MM.1S (cell line): ENCODE measurements at regions not wholly inside any gene's neighbourhood (a gene's known extent, or its start where the extent isn't known, plus 50 kb on each side); places are given as distances from the start of the nearest gene placed in this dataset.

Experiments
- DNase-seq: peaks from one replicate; pipeline ENCODE4 v3.0.0-alpha.2; 2015
- H2AFZ ChIP-seq: fragments of 300-600 bp; sonication (generic); 2 replicates; pipeline ENCODE4 v1.6.0; 2016; ENCODE audit warnings: antibody characterized with exemption, low read length
- H3F3A ChIP-seq: fragments of 300-600 bp; sonication (generic); 2 replicates; pipeline ENCODE4 v1.6.1; 2016; ENCODE audit warnings: mild to moderate bottlenecking, antibody characterized with exemption, low read length, moderate library complexity, mixed read lengths; ENCODE audit not compliant: insufficient read depth
- H3K27ac ChIP-seq: fragments of 300-600 bp; sonication (generic); 2 replicates; pipeline ENCODE4 v1.5.1; 2016; ENCODE audit warnings: mild to moderate bottlenecking, low read length
- H3K27me3 ChIP-seq: fragments of 300-600 bp; sonication (generic); replicated peaks from 2 replicates; pipeline ENCODE4 v1.6.0; 2016; ENCODE audit warnings: low read length; ENCODE audit not compliant: insufficient read depth
- H3K36me3 ChIP-seq: fragments of 300-600 bp; sonication (generic); replicated peaks from 2 replicates; pipeline ENCODE4 v1.6.1; 2016; ENCODE audit warnings: mild to moderate bottlenecking, low read length, mixed read lengths; ENCODE audit not compliant: insufficient read depth
- H3K4me1 ChIP-seq: fragments of 300-600 bp; sonication (generic); 2 replicates; pipeline ENCODE4 v1.6.1; 2016; ENCODE audit warnings: low read length, mixed read lengths
- H3K4me2 ChIP-seq: fragments of 300-600 bp; sonication (generic); 2 replicates; pipeline ENCODE4 v1.6.0; 2016; ENCODE audit warnings: low read depth, low read length
- H3K4me3 ChIP-seq: fragments of 300-600 bp; sonication (generic); 2 replicates; pipeline ENCODE4 v1.5.1; 2016; ENCODE audit warnings: low read length, mixed read lengths
- H3K79me2 ChIP-seq: fragments of 300-600 bp; sonication (generic); 2 replicates; pipeline ENCODE4 v1.6.1; 2016; ENCODE audit warnings: mixed run types, low read length, mixed read lengths
- H3K9ac ChIP-seq: fragments of 300-600 bp; sonication (generic); 2 replicates; pipeline ENCODE4 v1.6.1; 2016; ENCODE audit warnings: low read length, mixed read lengths
- H3K9me2 ChIP-seq: fragments of 300-600 bp; sonication (generic); replicated peaks from 2 replicates; pipeline ENCODE4 v1.6.1; 2016; ENCODE audit warnings: mild to moderate bottlenecking, low read length, mixed read lengths; ENCODE audit not compliant: insufficient read depth
- H3K9me3 ChIP-seq: fragments of 300-600 bp; sonication (generic); replicated peaks from 2 replicates; pipeline ENCODE4 v1.6.1; 2016; ENCODE audit warnings: mild to moderate bottlenecking, low read length, mixed read lengths; ENCODE audit not compliant: insufficient read depth
- H4K20me1 ChIP-seq: fragments of 300-600 bp; sonication (generic); 2 replicates; pipeline ENCODE4 v1.6.1; 2016; ENCODE audit warnings: mild to moderate bottlenecking, low read length, moderate library complexity, mixed read lengths; ENCODE audit not compliant: insufficient read depth
- EZH2 ChIP-seq: fragments of 300-600 bp; sonication (generic); optimal IDR thresholded peaks from 2 replicates; pipeline ENCODE3; 2017; ENCODE audit warnings: low read depth, mild to moderate bottlenecking, antibody characterized with exemption, low read length, mixed read lengths
- EZH2phosphoT487 ChIP-seq: fragments of 300-600 bp; sonication (generic); IDR thresholded peaks from 2 replicates; pipeline ENCODE4 v1.6.1; 2018; ENCODE audit warnings: antibody characterized with exemption, low read length
- TF ChIP-seq, protein P1 (sequence below): fragments of 300-600 bp; sonication (generic); IDR thresholded peaks from 2 replicates; pipeline ENCODE4 v1.5.1; 2016; ENCODE audit warnings: antibody characterized with exemption, low read length, mixed read lengths

DNA sequence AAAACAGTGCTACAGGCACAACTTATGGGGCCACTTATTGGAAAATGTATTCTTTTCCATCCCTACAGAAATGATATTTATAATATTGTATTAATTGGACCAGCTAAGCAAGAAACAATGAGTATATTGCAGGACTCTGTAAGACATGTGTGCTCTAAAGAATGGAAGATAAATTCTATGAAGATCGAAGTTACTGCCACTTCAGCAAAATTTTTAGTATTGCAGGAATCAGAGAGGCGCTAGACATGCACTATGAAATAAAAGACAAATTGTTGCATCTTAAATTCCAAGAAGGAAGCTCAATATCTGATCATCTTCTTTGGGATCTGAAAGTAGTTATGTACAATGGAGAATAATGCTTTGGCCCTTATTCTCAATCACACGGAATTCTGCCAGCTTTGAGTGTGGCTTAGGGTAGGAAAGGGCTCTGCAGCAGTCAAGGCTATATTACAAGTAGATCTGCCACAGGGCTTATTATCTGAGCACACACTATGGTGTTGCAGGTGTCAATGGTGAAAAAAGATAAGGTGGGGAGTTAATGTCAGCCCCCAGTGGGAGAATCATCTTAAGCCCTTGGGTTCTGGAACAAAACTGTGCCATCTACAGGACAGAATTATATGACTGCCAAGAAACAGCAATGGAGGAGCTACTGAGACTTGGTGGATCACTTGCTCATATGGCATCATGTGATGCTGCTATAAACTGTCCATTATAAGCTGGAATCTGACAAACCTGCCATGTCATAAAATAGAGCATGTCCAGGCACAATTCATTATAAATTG is 334.0 kb upstream of the NDST3 start:
- Histone ChIP-seq H3K4me3 (no peak overlapping the region), H3K27ac (no peak overlapping the region), H3K4me2 (no peak overlapping the region), H3K27me3 (no peaks in the 10 kb centered on the region), H3K9ac (no peak overlapping the region), H3K79me2 (no peaks in the 10 kb centered on the region), H4K20me1 (no peaks in the 10 kb centered on the region), H3K9me3 (no peaks in the 10 kb centered on the region), H3K4me1 (no peaks in the 10 kb centered on the region), H3F3A (no peaks in the 10 kb centered on the region), H3K36me3 (no peaks in the 10 kb centered on the region), H3K9me2 (no peaks in the 10 kb centered on the region), H2AFZ (no peak overlapping the region)
- TF ChIP-seq EZH2, result no peak
- TF ChIP-seq, protein P1, sequence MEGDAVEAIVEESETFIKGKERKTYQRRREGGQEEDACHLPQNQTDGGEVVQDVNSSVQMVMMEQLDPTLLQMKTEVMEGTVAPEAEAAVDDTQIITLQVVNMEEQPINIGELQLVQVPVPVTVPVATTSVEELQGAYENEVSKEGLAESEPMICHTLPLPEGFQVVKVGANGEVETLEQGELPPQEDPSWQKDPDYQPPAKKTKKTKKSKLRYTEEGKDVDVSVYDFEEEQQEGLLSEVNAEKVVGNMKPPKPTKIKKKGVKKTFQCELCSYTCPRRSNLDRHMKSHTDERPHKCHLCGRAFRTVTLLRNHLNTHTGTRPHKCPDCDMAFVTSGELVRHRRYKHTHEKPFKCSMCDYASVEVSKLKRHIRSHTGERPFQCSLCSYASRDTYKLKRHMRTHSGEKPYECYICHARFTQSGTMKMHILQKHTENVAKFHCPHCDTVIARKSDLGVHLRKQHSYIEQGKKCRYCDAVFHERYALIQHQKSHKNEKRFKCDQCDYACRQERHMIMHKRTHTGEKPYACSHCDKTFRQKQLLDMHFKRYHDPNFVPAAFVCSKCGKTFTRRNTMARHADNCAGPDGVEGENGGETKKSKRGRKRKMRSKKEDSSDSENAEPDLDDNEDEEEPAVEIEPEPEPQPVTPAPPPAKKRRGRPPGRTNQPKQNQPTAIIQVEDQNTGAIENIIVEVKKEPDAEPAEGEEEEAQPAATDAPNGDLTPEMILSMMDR, result peak; percentile 32
- DNase-seq, result peak; percentile 10

DNA sequence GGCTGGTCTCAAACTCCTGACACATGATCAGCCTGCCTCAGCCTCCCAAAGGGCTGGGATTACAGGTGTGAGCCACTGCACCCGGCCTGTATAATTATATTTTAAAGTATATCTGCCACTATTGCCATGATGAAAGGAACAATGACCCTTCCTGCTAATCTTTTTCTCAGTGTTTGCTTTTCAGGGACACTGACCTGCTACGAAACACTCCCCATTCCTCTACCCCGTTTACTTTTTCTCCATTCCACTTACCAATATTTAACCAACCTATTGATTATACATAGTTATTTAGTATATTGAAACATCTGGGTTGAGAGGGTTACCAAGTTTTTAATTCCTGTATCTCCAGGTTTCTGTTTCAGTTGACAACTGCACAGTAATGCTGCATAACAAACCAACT is 331.9 kb upstream of the NDST3 start:
- no peak overlapping the region for H3K9ac ChIP-seq
- H3K4me1 ChIP-seq, result no peaks in the 10 kb centered on the region
- no peak overlapping the region for H3K4me2 ChIP-seq
- H2AFZ ChIP-seq, result no peak overlapping the region
- no peaks in the 10 kb centered on the region for H3K36me3 ChIP-seq
- H4K20me1 ChIP-seq, result no peaks in the 10 kb centered on the region
- no peaks in the 10 kb centered on the region for H3K9me2 ChIP-seq
- H3K27ac ChIP-seq, result no peak overlapping the region
- H3K27me3 ChIP-seq, result no peaks in the 10 kb centered on the region
- H3K79me2 ChIP-seq, result no peaks in the 10 kb centered on the region
- no peaks in the 10 kb centered on the region for H3F3A ChIP-seq
- no peak overlapping the region for H3K4me3 ChIP-seq
- TF ChIP-seq, protein P1, result no peak
- no peak for TF ChIP-seq EZH2
- TF ChIP-seq EZH2phosphoT487, result no peak
- no peaks in the 10 kb centered on the region for H3K9me3 ChIP-seq
- no peak for DNase-seq

DNA sequence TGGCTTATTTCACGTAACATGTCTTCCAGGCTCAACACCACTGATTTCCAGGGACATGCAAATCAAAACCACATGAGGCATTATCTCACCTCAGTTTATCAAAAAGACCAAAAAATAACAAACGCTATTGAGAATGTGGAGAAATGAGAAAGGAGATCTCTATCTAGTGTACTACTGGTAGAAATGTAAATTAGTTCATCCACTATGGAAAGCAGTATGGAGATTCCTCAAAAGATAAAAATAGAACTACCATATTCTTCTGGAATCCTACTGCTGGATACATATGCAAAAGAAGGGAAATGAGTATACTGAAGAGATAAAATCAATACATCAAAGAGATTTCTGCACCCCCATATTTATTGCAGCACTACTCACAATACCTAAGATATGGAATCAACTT is 329.6 kb upstream of the NDST3 start:
- no peak overlapping the region for H3K4me2 ChIP-seq

More for the DNA sequence above, 329.6 kb upstream of the NDST3 start:
- no peaks in the 10 kb centered on the region for H3K27me3 ChIP-seq
- H2AFZ ChIP-seq, result no peak overlapping the region
- DNase-seq, result no peak
- no peaks in the 10 kb centered on the region for H3K4me1 ChIP-seq
- H3K9ac ChIP-seq, result no peak overlapping the region
- no peaks in the 10 kb centered on the region for H3K36me3 ChIP-seq
- TF ChIP-seq EZH2phosphoT487 (no peak), EZH2 (no peak)
- TF ChIP-seq, protein P1, result no peak
- H3K27ac ChIP-seq, result no peak overlapping the region
- H3F3A ChIP-seq, result no peaks in the 10 kb centered on the region
- H3K79me2 ChIP-seq, result no peaks in the 10 kb centered on the region
- no peak overlapping the region for H3K4me3 ChIP-seq
- no peaks in the 10 kb centered on the region for H3K9me2 ChIP-seq
- H3K9me3 ChIP-seq, result no peaks in the 10 kb centered on the region
- no peaks in the 10 kb centered on the region for H4K20me1 ChIP-seq
